Umbilical cord (tissue), 1 donor: ENCODE measurements at regions not wholly inside any gene's neighbourhood (a gene's known extent, or its start where the extent isn't known, plus 50 kb on each side); places are given as distances from the start of the nearest gene placed in this dataset.

Source experiments
- DNase-seq: peaks from one replicate; pipeline ENCODE4 v3.0.0-alpha.2; 2015; ENCODE audit warnings: low spot score

DNA sequence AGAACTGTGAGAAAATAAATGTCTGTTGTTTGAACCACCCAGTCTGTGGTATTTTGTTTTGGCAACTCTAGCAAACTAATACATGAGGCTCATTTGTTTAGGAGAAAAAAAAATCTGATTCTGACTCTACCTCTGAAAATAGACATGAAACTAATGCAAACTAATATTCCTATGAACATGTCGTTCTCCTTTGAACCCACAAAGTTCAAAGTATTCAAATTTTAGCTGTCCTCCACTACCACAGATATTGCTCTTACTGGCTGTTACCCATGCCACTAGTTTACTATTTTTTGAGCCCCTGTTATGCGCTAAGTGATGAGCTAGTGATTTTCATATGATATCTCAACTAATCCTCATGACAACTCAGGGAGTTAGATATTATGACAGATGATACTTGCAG lies 58.8 kb upstream of the ZNF804B start:
- DNase-seq = no peak

DNA sequence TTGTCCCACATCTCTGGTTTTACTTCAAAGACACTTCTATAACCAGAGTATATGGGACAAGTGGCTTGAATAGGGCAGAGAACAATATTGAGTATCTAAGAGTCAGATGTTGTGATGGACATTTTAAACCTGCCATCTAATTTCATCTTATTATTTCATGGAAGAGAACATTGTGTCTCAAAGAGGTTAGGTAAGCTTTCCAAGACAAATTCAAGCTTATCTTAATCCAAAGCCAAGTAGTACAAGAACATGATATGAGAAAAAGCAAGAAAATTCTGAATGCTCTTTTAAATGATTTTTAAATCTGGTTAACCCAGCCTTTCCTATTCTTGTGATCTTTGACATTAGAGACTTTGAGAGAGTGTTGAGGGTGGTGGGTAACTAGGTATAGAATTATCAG lies 65.3 kb upstream of the ZNF804B start:
- DNase-seq = no peak

DNA sequence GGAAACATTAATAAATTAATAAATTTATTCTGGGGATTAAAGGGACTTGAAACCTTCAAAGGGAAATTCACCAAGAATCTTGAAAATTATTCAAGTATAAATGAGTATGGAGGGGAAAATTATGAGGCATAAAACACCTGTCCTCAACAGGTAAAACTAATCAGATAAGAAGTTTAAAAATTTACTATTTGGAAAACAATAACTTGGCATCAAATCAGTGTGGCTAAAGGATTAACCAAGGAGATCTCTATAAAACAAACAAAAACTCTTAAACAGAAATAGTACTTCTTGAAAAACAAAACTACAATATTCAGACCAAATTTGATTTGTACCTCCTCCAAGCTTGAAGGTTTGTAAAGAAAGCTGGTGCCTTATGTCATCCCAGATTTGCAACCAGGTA lies 66.4 kb upstream of the ZNF804B start:
- no peak for DNase-seq

DNA sequence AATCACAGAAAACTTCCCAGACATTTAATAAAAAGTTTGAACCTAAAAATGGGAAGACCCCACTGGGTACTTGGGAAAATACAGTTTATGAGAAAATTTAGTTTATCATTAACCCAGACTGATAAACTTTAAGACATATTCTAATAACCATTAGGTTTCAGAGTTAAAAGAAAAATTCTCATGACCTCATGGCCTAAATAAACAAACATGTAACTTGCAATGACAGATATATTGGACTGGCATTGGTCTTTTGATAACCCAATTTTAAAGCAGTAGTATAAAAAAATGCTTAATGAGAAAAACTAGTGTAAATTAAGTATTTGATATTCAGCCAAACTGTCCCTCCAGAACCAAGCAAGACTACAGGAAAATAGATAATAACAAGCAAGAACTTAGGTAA lies 67.0 kb upstream of the ZNF804B start:
- no peak for DNase-seq

DNA sequence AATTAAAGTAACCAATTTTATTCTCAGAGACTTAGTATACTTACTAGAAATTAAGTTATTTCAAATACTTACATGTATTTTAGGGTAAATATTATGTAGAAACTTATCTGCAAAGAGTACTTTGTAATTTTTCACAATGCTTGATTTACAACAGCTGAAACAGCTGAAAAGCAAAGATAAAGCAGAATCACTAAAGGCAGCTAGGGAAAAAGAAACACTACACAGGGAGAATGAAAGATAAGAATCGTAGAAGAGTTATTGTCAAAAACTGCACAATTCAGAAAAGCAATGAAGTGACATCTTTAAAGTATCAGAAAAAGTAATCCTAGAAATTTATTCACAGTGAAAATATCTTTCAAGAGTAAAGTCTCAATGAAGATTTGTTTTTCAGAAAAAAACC lies 69.7 kb upstream of the ZNF804B start:
- DNase-seq = no peak

DNA sequence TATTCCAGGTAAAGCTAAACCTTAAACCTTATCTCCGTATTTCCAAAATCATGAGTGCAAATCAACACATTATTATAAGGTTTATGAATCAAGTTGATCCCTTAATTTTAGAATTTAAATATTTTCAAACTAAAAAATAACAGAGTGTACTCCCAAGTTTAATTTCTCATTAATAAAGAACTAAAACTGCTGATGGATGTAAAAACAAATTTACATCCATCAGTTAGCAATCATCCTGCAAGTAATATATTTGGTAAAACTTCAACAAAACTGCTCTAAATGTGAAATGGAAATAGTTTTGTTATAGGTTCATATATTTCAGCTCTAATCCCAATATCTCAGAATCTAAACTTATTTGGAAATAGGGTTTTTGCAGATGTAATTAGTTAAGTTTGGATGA lies 71.3 kb upstream of the ZNF804B start:
- DNase-seq = no peak

DNA sequence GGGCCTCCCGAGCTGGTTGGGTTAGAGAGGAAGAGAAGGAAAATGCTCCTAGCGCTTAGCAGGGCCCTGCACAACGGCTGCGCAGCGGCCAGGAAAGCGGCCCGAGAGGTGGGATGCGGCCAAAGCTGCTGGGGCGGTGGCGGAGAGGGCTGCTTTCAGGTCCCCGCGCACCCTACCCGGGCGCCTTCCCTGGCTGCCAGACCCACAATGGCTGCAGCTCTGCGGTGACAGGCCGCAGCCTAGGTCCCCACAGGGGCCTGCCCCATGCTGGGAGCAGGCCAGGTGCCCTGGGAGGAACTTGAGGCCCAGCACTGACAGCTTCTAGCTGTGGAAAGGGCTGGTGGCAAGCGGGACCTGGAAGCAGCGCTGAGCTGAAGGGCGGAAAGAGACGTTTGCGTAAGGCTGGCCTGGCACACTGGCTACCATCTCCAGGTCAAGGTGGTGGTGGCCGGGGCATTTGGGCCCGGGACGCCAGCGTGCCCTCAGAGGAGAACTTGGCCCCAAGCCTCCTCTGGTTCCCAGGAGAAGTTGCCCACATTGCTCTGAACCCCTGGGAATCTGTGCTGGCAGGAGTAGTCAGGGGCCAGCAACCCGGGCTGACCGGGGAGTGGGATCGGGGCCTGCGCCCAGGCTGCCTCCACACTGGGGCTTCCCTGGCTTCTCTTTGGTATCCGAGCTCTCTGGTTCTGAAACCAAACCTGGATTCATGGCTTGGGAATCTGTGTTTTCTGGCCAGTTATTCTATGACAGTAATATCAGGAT lies 72.9 kb upstream of the ZNF804B start:
- no peak for DNase-seq

DNA sequence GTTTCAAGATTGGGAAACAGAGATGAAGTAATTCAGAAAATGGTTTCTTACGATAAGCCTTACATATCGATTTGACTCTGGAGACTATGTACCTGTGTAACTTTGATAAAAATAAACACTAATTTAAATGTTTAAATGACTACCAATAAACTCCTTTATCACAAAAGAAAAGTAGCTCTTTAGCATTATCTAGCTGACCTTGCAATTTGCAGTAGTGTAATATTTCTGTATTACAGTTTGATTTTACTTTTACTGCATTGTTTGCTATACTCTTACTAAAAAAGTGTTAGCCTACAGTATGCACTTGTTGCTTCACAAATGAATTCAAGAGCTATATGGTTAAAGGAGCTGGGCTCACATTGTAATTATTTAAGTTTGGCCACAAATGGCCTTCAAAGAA lies 77.8 kb upstream of the ZNF804B start:
- DNase-seq = no peak

DNA sequence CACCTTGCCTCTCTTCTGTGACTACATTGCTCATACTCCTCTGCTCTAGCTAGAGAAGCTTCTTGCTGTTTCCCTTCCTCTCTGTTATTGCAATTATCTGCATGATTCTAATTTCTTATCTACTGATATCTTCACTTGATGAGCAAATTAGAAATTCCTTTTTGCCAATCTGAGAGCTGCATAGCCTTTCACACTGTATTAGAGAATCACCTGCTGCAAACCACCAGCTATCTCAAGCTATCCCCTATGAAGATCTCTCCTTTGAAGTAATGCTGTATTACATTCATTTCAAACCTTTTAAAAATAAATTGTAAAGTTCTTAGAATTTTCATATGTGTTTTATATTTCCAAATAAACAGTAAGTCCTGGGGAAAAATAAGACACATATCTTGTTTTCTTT lies 89.0 kb upstream of the ZNF804B start:
- DNase-seq = no peak

DNA sequence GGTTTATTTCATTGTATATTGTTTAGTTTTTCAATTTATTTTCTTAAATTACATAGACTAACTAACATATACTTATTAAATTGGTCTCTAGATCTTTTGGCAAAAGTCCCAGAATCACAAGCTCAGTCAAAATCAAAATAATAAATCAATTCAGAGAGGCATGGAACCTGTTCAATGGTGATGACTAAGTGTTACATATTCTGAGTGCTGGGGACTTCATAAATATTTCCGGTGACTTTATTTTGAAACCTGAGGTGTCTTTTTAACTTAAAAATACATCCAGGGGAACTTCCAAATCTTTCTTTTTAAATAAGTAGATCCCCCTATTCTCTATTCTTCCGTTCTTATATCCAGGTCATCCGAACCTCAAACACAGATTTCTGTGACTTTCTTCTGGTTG lies 89.6 kb upstream of the ZNF804B start:
- no peak for DNase-seq

DNA sequence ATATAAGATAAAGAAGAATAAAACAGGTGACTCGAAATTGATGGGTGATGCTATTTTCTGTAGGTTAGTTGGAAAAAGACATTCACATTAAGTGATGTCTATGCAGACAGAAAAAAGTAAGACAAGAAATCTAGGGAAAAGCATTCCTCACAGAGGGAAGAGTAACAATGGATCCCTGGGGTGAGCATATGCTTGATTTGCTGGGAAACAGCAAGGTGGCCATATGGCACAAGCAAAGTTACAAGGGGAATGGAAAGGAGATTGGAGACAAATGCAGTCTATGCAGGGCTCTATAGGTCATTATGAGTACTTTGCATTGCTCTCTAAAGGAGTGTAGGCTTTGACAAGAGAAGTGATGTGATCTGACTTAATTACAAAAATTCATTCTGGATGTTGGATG lies 90.9 kb upstream of the ZNF804B start:
- DNase-seq = no peak

DNA sequence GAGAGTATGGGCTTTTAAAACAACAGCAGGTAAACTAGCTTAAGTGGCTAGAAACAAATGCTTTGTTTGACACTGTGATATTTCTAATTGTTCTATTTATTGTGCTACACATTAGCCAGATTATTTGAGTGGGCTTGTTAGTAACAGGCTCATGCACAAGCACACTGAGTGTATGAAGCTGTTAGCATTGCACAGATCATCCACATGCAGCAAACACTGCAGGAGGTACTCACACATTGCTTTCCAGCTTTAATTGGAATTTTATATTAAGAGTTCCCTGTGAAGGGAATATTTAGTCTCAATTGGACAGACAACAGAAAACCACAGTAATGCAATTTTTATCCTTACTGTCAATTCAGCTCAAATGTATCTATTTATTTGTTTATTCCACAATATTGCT lies 92.9 kb upstream of the ZNF804B start:
- DNase-seq = no peak

DNA sequence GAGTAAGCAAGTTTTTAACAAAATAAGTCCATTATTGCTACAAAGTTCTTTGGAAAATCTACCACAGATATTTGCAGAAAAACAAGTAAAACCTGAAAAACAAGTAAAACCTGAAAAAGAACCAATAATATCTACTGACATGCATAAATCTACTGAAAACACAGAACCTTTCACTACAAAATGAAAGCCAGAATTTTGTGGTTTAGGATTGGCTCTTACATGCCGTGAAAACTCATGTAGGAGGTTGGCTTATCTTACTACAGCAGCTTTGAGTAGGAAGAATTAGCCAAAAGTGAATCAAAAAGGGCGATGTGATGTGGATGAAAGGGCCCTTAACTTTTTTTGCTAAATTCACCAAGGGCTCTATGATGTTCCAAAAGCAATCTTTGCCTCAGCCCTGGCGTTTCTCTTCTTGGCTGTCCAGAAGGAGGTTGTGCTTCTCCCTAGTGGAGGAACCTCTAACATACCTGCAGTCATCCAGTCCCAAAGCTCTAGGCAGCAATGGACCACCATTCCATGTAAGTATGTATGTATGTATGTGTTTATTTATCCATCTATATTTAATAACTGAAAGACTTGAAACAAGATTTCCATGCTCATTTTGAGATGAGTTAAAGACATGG lies 93.5 kb upstream of the ZNF804B start:
- DNase-seq = no peak

DNA sequence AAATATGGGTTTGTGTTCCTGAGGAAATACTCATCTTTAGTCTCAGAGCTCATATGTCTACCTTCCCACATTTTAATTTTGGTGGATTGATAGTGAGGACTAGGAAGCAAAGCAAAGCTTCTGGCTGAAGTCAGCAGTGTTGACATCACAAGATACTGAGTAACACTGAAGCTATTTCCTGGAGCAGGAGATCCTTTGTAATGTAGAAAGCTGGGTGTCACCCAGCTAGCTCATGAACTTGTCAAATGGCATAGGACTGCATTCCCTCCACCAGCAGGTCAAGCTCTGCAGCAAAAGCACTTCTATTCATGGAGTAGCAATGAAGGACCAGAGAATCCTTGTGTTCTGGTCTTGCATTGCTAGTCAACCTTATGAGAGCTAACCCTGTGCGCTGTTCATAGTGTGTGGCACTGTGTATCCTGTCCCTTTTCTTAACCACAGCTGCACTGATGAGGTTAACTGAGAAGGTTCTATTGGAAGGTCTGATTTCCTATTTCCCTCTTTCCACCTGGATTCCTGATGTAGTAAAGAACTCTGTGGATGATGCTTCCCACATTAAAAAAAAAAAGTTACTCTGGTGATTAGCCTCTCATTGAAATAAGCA lies 94.8 kb upstream of the ZNF804B start:
- peak; percentile 10 for DNase-seq

DNA sequence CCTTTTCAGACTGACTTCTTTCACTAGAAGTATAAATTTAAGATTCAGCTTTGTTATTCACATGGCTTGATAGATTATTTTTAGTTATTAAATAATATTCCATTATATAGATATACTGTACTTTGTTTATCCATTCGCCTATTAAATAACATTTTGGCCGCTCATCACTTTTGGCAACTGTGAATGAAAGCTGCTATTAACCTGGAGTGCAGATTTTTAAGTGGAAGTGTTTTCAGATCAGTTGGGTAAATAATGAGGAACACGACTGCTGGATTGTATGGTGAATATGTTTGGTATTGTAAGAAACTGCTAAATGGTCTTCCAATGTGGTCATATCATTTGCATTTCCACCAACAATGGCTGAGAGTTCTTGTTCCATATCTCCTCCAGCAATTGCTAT lies 97.6 kb upstream of the ZNF804B start:
- DNase-seq = no peak

DNA sequence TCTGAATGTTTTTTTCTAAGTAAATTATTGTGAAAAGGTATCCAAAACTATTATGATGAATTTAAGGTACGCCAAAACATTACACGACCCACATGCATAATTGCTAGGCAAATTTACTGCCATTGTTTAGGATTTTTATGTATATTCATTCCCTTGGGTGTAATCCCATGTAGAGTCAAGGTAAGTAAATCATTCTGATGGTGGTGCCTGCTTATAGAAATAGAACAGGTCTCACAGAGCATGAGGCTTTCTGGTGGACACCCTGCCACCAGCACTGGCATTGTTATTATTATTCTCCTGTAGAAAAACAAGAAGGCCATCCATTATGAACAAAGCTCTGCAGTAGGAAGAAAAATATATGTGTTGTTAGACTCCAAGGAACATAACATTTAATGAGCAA lies 111.7 kb upstream of the ZNF804B start:
- no peak for DNase-seq

DNA sequence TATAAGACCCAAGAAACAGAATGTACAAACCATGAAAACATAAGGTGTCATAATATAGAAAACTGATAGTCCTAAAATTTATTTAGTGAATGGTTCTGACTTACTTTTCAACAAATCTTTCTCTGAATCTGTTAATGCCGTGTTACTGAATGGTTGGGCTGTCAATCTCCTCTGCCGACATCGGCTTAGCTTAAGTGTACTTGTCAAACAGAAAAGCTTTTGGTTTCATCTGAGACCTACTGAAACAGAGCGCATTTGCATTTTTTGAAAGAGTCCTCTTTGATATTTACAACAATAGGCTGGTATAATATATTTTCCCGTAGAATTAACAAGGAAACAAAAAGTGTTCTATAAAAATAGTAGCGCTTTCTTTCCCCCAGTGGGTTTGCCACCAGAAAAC lies 120.9 kb upstream of the ZNF804B start:
- DNase-seq = no peak

DNA sequence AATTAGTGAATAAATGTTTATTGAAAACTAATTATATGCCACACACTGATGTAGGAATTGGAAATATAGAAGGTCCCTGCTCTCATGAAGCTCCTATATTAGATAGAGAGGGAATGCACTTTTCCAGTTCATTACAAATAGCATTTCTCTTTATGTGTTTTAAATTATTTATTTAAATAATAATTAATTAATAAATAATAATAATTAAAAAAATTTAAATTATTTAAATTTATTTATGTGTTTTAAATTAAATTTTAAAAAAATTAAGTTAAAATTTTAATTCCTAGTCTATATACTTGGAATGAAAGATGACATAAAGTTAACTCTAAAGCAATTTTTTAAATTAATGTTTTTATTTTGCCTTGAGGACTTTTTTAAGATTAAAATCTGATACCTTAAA lies 121.7 kb upstream of the ZNF804B start:
- no peak for DNase-seq

DNA sequence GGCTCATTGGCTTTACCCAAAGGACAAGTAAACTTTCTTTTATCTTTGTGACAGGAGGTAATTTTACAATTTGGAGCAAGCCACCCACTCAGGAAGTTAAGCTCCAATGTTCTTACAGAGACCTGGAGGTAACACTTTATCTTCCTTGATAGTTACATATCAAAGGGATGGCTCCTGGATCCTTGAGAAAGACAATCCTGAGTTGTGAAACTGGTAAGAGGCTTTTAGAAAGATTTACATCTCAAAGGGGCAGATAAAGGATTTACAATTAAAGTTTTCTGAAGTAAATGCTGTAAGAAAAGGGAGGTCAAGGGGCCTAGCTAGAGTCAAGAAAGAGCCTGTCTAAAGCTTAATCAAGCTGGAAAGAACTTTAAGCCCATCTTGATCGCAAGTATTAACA lies 124.4 kb upstream of the ZNF804B start:
- no peak for DNase-seq

DNA sequence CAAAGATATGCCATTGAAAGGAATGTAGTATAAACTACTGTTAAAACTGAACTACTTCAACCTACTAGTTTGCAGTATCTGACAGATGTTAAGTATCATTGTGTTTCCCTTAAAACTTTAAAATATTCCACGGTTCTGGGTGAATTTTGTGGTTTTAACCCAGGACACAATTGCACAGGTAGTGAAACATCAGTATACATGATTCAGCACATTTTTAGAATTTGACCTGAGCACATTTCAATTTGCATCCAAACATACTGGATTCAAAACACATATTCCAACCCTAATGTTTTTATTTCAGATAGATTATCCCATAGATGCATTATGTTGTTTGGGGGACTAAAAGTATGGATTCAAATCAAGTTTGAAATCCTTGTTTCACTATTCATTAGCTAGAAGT lies 129.9 kb upstream of the ZNF804B start:
- no peak for DNase-seq

DNA sequence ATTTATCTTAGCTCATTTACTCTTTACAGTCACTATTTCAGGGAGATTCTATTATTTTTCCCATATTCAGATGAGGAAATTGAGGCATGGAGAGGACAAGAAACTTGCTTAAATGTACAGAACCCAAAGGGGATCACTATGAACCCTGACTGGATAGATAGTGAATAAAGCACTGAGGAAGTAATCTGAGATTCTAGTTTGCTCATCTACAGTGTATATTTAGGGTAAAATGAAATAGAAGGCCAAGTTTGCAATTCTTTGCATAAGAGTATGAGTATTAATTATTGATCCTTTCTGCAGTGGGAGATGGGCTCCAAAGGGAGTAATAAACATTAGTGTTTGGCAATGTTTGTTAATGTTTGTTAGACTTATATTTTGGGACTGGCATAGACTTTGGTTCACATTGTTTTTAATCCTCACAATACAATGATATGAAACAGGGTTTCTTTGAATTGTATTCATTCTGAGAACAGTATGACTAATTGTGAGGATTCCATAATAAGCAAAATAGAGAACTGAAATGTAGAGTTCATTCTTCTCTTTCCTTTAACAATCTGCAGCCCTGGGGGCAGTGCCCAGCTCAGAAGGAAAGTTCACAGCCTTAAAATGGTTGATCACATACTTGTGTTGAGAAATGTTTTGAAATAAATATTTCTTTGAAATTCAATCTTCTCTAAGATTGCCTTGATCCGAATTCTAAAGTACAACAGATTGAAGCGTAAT lies 131.0 kb upstream of the ZNF804B start:
- DNase-seq = no peak

DNA sequence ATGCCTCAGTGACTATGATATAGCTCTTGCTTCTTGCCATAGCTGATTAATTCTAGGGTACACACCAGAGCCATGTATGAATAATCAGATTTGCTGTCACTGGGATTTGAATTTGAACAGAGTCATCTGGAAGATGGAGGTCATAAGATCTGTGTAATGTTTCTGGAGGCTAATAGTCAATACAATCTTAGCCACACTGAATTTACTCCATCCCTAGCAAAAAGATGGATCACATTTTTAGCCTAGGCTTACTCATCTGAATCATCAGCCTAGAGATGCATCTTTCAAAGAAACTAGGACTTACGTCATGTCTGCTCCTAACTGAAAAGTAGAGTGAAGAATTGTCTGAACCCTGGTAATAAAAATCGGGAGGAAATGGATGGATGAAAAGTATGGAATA lies 142.3 kb upstream of the ZNF804B start:
- DNase-seq = no peak

DNA sequence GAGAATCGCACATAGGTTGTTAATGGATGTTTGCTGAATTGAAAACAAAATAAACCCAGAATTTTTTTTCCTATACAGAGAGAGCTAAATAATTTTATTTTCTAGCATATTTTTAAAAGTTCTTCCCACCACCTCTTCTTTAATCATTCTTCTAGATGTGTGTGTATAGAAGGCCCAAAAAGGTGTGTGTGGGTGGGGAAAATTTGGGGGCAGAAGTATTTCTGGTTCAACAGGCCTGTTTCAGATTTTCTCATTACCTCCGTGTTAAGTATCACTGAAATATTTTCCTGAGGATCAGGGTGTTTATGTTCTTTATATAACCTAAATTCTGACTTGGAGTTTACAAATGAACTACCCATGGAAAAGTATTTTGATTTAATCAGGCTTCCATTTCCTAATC lies 144.2 kb upstream of the ZNF804B start:
- no peak for DNase-seq
